ENCODE measurements at regions not wholly inside any gene's neighbourhood (a gene's known extent, or its start where the extent isn't known, plus 50 kb on each side); places are given as distances from the start of the nearest gene placed in this dataset.
"Not testable (repeated sequence)": the region's sequence is repeated elsewhere in the genome, so short reads cannot be mapped to it uniquely, and the experiment has no call there.

DNA sequence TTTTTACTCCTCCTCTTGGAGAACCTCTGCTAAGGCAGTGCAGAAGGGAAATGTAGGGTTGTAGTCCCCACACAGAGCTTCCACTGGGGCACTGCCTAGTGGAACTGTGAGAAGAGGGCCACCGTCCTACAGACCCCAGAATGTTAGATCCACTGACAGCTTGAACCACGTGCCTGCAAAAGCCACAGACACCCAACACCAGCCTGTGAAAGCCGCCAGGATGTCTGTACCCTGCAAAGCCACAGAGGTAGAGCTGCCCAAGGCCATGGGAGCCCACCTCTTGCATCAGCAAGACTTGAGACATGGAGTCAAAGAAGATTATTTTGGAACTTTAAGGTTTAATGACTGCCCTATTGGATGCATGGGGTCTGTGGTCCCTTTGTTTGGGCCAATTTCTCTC, 112.1 kb downstream of the RSL24D1 start:
- Histone ChIP-seq H3K36me3 (replicated peaks in 1 of 2; ENCODE audit: control insufficient read depth in 2 of 2, insufficient read depth in 2 of 2, low read length in 2 of 2) (no peaks in the 10 kb centered on the region), H4K8ac (ENCODE audit: low read depth, low read length) (no peak overlapping the region), H3K4ac (ENCODE audit: low read length) (no peak overlapping the region), H3K14ac (ENCODE audit: low read length) (no peak overlapping the region), H3K4me3 (ENCODE audit: low read length in 2 of 2) (no peak overlapping the region), H3K27me3 (ENCODE audit: control insufficient read depth in 3 of 3, insufficient read depth in 3 of 3, low read depth in 1 of 3, low read length in 3 of 3) (no peaks in the 10 kb centered on the region), H4K91ac (ENCODE audit: low read depth, low read length, poor library complexity) (no peak overlapping the region), H3K23ac (ENCODE audit: low read depth, low read length, poor library complexity) (no peak overlapping the region), H2BK120ac (ENCODE audit: low read depth, low read length) (no peak overlapping the region), H3K9me3 (replicated peaks in 1 of 2; ENCODE audit: control insufficient read depth in 2 of 2, insufficient read depth in 1 of 2, low read depth in 1 of 2, low read length in 2 of 2) (no peaks in the 10 kb centered on the region), H3K79me1 (ENCODE audit: low read depth, low read length) (no peaks in the 10 kb centered on the region), H2BK15ac (ENCODE audit: low read length) (no peak overlapping the region), H3K4me1 (ENCODE audit: control insufficient read depth in 2 of 2, insufficient read depth in 1 of 2, low read depth in 1 of 2, low read length in 2 of 2) (no peaks in the 10 kb centered on the region), H2AFZ (ENCODE audit: low read length) (no peak overlapping the region), H2BK5ac (ENCODE audit: low read length) (no peak overlapping the region), H3K4me2 (ENCODE audit: insufficient read depth, low read length, poor library complexity, severe bottlenecking) (no peak overlapping the region), H2AK5ac (ENCODE audit: low read depth, low read length) (no peak overlapping the region), H2BK12ac (ENCODE audit: low read length) (no peak overlapping the region), H3K27ac (replicated peaks; ENCODE audit: low read length) (no peak overlapping the region), H3K9ac (ENCODE audit: low read depth, low read length, poor library complexity) (no peak overlapping the region), H3K18ac (ENCODE audit: low read length) (no peak overlapping the region)
- WGBS, 2 donors (ENCODE audit: extremely low coverage in 2 of 2, insufficient read length in 2 of 2, insufficient replicate concordance in 1 of 2), result no CpG with 5 or more reads among the region's 3 CpGs
- no peak for DNase-seq (ENCODE audit: low spot score)

DNA sequence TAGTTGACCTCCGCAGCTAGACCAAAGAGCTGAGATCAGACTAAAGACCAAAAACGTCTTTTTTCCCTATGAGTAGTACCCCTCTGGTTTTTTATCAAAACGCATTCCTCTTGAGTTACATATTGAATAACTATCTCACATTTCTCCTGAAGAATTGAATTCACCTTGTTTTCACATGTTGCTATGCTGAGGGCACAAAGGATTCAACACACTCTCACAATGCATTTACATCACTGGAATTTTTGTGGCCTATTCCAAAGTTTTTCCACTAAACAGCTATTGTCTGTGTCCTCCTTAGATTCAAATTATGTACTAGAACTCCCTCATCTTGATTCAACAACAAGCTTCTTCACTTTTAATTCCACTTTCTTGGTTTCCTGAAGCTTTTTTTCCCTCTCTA, 112.5 kb downstream of the RSL24D1 start:
- no peak overlapping the region for H4K8ac ChIP-seq (ENCODE audit: low read depth, low read length)
- no peaks in the 10 kb centered on the region for H3K9me3 ChIP-seq (replicated peaks in 1 of 2; ENCODE audit: control insufficient read depth in 2 of 2, insufficient read depth in 1 of 2, low read depth in 1 of 2, low read length in 2 of 2)
- H2AK5ac ChIP-seq (ENCODE audit: low read depth, low read length), result no peak overlapping the region
- no peak overlapping the region for H2BK12ac ChIP-seq (ENCODE audit: low read length)
- no peak overlapping the region for H3K27ac ChIP-seq (replicated peaks; ENCODE audit: low read length)
- H3K4me3 ChIP-seq (ENCODE audit: low read length in 2 of 2), result no peak overlapping the region
- no peak overlapping the region for H4K91ac ChIP-seq (ENCODE audit: low read depth, low read length, poor library complexity)
- no peak overlapping the region for H3K4me2 ChIP-seq (ENCODE audit: insufficient read depth, low read length, poor library complexity, severe bottlenecking)
- H3K23ac ChIP-seq (ENCODE audit: low read depth, low read length, poor library complexity), result no peak overlapping the region
- WGBS, 2 donors (ENCODE audit: extremely low coverage in 2 of 2, insufficient read length in 2 of 2, insufficient replicate concordance in 1 of 2), result no CpG with 5 or more reads among the region's 3 CpGs
- no peak overlapping the region for H2BK15ac ChIP-seq (ENCODE audit: low read length)
- H3K27me3 ChIP-seq (ENCODE audit: control insufficient read depth in 3 of 3, insufficient read depth in 3 of 3, low read depth in 1 of 3, low read length in 3 of 3), result no peaks in the 10 kb centered on the region
- no peak overlapping the region for H2BK5ac ChIP-seq (ENCODE audit: low read length)
- no peak overlapping the region for H3K14ac ChIP-seq (ENCODE audit: low read length)
- no peak for DNase-seq (ENCODE audit: low spot score)
- H3K4me1 ChIP-seq (ENCODE audit: control insufficient read depth in 2 of 2, insufficient read depth in 1 of 2, low read depth in 1 of 2, low read length in 2 of 2), result no peaks in the 10 kb centered on the region
- no peaks in the 10 kb centered on the region for H3K36me3 ChIP-seq (replicated peaks in 1 of 2; ENCODE audit: control insufficient read depth in 2 of 2, insufficient read depth in 2 of 2, low read length in 2 of 2)
- H3K9ac ChIP-seq (ENCODE audit: low read depth, low read length, poor library complexity), result no peak overlapping the region
- H2AFZ ChIP-seq (ENCODE audit: low read length), result no peak overlapping the region
- no peaks in the 10 kb centered on the region for H3K79me1 ChIP-seq (ENCODE audit: low read depth, low read length)
- H3K18ac ChIP-seq (ENCODE audit: low read length), result no peak overlapping the region
- no peak overlapping the region for H3K4ac ChIP-seq (ENCODE audit: low read length)
- H2BK120ac ChIP-seq (ENCODE audit: low read depth, low read length), result no peak overlapping the region

DNA sequence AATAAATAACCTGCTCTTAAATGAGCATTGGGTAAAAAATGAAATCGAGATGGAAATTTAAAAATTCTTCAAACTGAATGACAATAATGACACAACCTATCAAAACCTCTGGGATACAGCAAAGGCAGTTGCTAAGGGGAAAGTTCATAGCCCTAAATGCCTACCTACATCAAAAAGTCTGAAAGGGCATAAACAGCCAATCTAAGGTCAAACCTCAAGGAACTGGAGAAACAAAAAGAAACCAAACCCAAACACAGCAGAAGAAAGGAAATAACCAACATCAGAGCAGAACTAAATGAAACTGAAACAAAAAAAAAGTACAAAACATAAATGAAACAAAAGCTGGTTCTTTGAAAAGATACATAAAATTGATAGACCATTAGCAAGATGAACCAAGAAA, 119.7 kb downstream of the RSL24D1 start:
- not testable (repeated sequence) for H2BK120ac ChIP-seq (ENCODE audit: low read depth, low read length); H2BK5ac ChIP-seq (ENCODE audit: low read length); H3K4me2 ChIP-seq (ENCODE audit: insufficient read depth, low read length, poor library complexity, severe bottlenecking); H3K4me1 ChIP-seq (ENCODE audit: control insufficient read depth in 2 of 2, insufficient read depth in 1 of 2, low read depth in 1 of 2, low read length in 2 of 2); H3K14ac ChIP-seq (ENCODE audit: low read length); DNase-seq (ENCODE audit: low spot score); H2BK15ac ChIP-seq (ENCODE audit: low read length); H3K23ac ChIP-seq (ENCODE audit: low read depth, low read length, poor library complexity); H3K27ac ChIP-seq (replicated peaks; ENCODE audit: low read length); H3K4me3 ChIP-seq (ENCODE audit: low read length in 2 of 2); H3K9me3 ChIP-seq (replicated peaks in 1 of 2; ENCODE audit: control insufficient read depth in 2 of 2, insufficient read depth in 1 of 2, low read depth in 1 of 2, low read length in 2 of 2); H4K8ac ChIP-seq (ENCODE audit: low read depth, low read length); H3K18ac ChIP-seq (ENCODE audit: low read length); H3K4ac ChIP-seq (ENCODE audit: low read length); H2BK12ac ChIP-seq (ENCODE audit: low read length); H3K9ac ChIP-seq (ENCODE audit: low read depth, low read length, poor library complexity); H2AFZ ChIP-seq (ENCODE audit: low read length); H3K27me3 ChIP-seq (ENCODE audit: control insufficient read depth in 3 of 3, insufficient read depth in 3 of 3, low read depth in 1 of 3, low read length in 3 of 3); H2AK5ac ChIP-seq (ENCODE audit: low read depth, low read length); H4K91ac ChIP-seq (ENCODE audit: low read depth, low read length, poor library complexity); H3K79me1 ChIP-seq (ENCODE audit: low read depth, low read length); H3K36me3 ChIP-seq (replicated peaks in 1 of 2; ENCODE audit: control insufficient read depth in 2 of 2, insufficient read depth in 2 of 2, low read length in 2 of 2)
- no CpG with 5 or more reads among the region's 1 CpG for WGBS, 2 donors (ENCODE audit: extremely low coverage in 2 of 2, insufficient read length in 2 of 2, insufficient replicate concordance in 1 of 2)

DNA sequence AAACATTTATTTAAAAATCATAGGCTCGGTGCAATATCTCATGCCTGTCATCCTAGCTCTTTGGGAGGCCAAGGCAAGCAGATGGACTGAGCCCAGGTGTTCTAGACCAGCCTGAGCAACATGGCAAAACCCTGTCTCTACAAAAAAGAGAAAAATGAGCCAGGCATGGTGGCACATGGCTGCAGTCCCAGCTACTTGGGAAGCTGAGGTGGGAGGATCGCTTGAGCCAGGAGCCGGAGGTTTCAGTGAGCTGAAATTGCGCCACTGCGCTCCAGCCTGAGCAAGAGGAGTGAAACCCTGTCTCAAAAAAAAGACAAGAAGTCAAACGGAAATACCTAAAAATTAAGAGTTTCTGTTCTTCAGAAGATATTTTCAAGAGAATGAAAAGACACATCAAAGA, 122.3 kb downstream of the RSL24D1 start:
- H3K14ac ChIP-seq (ENCODE audit: low read length), result no peak overlapping the region
- H3K27ac ChIP-seq (replicated peaks; ENCODE audit: low read length), result no peak overlapping the region
- H4K8ac ChIP-seq (ENCODE audit: low read depth, low read length), result no peak overlapping the region
- H2BK5ac ChIP-seq (ENCODE audit: low read length), result no peak overlapping the region
- no peaks in the 10 kb centered on the region for H3K9me3 ChIP-seq (replicated peaks in 1 of 2; ENCODE audit: control insufficient read depth in 2 of 2, insufficient read depth in 1 of 2, low read depth in 1 of 2, low read length in 2 of 2)
- H3K18ac ChIP-seq (ENCODE audit: low read length), result no peak overlapping the region
- no peak for DNase-seq (ENCODE audit: low spot score)
- no peak overlapping the region for H2AK5ac ChIP-seq (ENCODE audit: low read depth, low read length)
- no peak overlapping the region for H2AFZ ChIP-seq (ENCODE audit: low read length)
- no peaks in the 10 kb centered on the region for H3K4me1 ChIP-seq (ENCODE audit: control insufficient read depth in 2 of 2, insufficient read depth in 1 of 2, low read depth in 1 of 2, low read length in 2 of 2)
- H2BK12ac ChIP-seq (ENCODE audit: low read length), result no peak overlapping the region
- H2BK15ac ChIP-seq (ENCODE audit: low read length), result no peak overlapping the region
- H3K36me3 ChIP-seq (replicated peaks in 1 of 2; ENCODE audit: control insufficient read depth in 2 of 2, insufficient read depth in 2 of 2, low read length in 2 of 2), result no peaks in the 10 kb centered on the region
- H3K23ac ChIP-seq (ENCODE audit: low read depth, low read length, poor library complexity), result no peak overlapping the region
- H4K91ac ChIP-seq (ENCODE audit: low read depth, low read length, poor library complexity), result no peak overlapping the region
- no peak overlapping the region for H3K4me3 ChIP-seq (ENCODE audit: low read length in 2 of 2)
- H3K4me2 ChIP-seq (ENCODE audit: insufficient read depth, low read length, poor library complexity, severe bottlenecking), result no peak overlapping the region
- no peaks in the 10 kb centered on the region for H3K79me1 ChIP-seq (ENCODE audit: low read depth, low read length)
- no peak overlapping the region for H3K4ac ChIP-seq (ENCODE audit: low read length)
- H3K9ac ChIP-seq (ENCODE audit: low read depth, low read length, poor library complexity), result no peak overlapping the region
- no peaks in the 10 kb centered on the region for H3K27me3 ChIP-seq (ENCODE audit: control insufficient read depth in 3 of 3, insufficient read depth in 3 of 3, low read depth in 1 of 3, low read length in 3 of 3)
- WGBS, 2 donors (ENCODE audit: extremely low coverage in 2 of 2, insufficient read length in 2 of 2, insufficient replicate concordance in 1 of 2), result no CpG with 5 or more reads among the region's 6 CpGs
- H2BK120ac ChIP-seq (ENCODE audit: low read depth, low read length), result no peak overlapping the region

All from neuronal stem cell (in vitro differentiated cells).